IPS-18c (cell line): ENCODE measurements at regions not wholly inside any gene's neighbourhood (a gene's known extent, or its start where the extent isn't known, plus 50 kb on each side); places are given as distances from the start of the nearest gene placed in this dataset.

Experiments
- H3K4me3 ChIP-seq: 2 replicates; pipeline ENCODE4 v1.7.0; 2013; ENCODE audit warnings: low read depth, mild to moderate bottlenecking, low read length, moderate library complexity; ENCODE audit not compliant: insufficient read depth
- H3K9me3 ChIP-seq: one replicate; pipeline ENCODE4 v1.6.1; 2013; ENCODE audit warnings: mild to moderate bottlenecking, low read length, moderate library complexity; ENCODE audit not compliant: control insufficient read depth, insufficient read depth

DNA sequence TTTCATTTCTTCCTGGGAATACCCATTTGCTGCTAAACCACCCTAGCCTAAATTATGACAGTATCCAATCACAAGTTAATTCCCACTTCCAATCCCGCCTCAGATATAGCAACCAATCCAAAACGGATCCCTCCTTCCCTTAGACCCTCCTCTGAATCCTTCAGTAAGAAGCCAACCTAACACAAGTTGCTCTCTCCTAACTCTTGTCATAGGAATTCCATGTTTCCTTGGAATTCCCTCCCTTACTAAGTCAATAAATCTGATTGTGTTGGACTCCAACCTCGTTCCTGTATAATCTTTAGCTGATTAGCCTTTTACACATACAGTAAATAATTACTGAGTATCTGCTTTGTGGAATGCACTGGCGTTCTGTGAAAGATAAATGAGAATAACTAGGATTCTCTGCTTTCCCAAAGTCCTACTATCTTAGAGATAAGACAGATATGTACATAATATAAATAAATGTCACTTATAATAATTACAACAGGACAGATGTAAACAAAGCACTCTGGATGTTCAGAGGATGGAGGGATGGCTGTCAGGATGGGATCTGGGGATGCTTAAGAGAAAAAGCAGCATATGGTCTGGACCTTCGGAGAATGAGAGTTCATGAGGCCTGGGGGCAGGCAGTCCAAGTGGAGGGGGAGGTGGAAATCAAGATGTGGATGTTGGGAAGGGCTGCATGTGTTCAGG lies 185.8 kb upstream of the SOX5 start:
- no peak overlapping the region for H3K4me3 ChIP-seq
- H3K9me3 ChIP-seq, result no peaks in the 10 kb centered on the region

DNA sequence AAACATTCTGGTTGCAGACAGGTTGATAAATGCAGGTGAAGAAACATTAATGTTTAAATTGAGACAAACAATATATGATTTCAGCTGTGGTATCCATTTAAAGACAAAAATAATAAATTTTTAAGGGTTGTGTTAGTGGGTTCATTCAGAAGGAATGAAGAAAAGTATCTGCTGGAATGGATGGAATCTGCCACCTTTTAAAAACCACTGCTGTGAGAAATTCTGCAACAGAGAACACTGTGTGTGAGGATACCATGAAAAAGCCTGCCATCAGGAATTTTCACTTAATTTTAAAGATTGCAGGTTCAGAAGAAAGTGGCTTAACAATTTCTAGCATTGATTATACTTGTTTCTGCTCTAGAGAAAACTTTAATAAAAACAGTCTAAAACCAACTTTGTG lies 184.6 kb upstream of the SOX5 start:
- H3K9me3 ChIP-seq, result no peaks in the 10 kb centered on the region
- H3K4me3 ChIP-seq, result no peak overlapping the region

DNA sequence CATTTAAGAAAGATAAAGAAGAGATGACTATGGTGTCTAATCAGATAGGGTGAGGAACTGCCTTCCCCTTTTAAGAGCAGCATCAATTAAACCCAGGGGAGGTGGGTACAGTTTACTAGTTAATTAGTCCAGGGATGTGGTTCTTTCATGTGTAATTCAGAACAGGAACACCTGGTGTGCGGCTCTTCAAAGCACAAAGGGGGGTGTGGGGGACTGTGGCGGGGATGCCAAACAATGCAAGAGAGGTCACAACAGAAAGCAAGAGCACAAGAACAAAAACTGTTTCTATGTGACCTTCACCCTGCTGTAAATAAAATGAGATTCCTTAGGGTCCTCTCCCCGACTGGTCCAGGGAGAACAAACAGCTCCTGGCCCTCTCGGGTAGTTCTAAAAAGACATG lies 183.9 kb upstream of the SOX5 start:
- Histone ChIP-seq H3K4me3 (no peak overlapping the region), H3K9me3 (no peaks in the 10 kb centered on the region)

DNA sequence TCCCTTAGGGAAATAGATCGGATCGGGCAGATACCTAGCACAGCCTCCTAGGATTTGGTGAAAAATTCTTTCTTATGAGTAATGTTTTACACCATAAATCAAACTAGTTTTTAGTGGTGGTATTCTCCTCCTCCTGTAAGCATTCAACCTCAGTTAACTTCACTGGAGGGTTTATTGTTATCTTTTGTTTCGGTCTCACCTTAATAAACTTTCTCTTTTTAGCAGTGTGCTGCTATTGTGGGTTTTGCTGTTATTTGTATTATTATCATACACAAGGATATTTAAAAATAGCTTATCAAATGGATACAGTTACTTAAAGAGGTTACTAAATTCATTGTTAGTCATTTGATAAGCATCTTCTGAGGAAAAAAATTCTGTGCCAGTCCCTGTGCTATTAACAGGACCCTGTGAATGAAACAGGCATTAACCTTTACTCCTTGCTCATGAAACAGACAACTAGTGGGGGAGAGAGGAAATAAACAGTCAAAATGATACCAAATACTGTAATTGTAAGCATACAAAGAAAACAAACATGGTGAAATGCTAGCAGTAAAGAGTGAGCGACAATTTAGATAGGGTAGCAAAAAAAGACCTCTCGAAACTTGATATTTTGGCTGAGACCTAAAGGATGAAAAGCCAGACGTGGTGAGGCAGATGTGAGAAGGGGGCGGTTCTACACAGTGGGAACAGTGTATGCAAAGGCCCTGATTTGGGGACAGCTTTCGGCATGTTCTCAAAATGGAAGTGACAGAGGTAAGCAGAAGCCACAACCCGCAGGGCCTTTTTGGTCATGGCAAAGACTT lies 178.7 kb upstream of the SOX5 start:
- Histone ChIP-seq H3K4me3 (no peak overlapping the region), H3K9me3 (no peaks in the 10 kb centered on the region)

DNA sequence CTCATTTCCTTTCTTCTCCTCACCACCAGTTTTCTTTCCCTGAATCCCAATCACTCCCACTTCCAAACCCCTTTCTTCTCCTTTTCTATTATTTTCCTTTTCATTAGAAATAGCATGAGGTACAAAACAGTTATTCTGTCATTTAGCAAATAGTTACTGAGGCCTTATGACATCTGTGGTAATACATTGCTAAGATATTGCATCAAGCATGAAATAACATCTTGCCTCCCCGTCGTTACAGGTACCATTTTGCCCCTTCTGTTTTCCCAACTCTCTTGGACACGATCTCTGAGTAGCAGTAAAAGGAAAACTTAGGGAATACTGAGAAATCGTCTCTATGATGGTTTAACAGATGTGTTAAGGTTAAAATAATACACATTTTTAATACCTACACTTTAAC lies 175.8 kb upstream of the SOX5 start:
- Histone ChIP-seq H3K9me3 (no peaks in the 10 kb centered on the region), H3K4me3 (no peak overlapping the region)

DNA sequence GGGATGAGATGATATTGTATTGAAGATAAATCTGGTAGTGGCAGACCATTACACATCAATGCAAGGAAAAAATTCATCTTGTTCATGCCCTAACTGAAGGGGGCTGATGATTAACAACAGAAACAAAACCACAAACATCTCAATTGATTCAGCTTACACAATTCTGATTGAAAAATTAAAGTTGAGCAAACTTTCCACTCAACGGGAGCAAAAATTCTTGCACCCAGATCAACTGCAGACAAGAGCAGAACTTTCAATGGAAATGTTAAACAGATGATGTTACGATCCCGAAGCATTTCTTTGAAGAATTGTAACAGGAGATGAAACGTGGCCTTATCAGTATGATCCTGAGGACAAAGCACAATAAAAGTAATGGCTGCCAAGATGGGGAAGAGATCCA lies 172.4 kb upstream of the SOX5 start:
- H3K9me3 ChIP-seq, result no peaks in the 10 kb centered on the region
- H3K4me3 ChIP-seq, result no peak overlapping the region

DNA sequence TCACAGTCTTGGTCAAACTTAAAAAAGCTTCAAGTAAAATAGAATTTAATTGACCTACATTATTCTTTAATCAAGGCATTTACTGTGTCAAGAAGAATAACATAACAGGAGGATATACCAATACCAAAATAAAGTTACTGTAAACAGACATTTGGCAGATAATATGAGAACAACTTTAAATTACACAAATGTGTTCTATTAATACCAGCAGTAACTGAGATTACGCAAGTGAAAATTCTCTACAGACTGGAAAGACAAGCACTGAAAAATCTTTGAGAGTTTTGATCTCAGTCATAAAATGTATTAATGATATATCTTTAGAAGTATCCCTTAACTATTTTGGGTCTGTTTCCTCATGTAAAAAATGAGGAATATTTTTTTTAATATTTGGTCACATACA lies 169.2 kb upstream of the SOX5 start:
- Histone ChIP-seq H3K9me3 (no peaks in the 10 kb centered on the region), H3K4me3 (no peak overlapping the region)

DNA sequence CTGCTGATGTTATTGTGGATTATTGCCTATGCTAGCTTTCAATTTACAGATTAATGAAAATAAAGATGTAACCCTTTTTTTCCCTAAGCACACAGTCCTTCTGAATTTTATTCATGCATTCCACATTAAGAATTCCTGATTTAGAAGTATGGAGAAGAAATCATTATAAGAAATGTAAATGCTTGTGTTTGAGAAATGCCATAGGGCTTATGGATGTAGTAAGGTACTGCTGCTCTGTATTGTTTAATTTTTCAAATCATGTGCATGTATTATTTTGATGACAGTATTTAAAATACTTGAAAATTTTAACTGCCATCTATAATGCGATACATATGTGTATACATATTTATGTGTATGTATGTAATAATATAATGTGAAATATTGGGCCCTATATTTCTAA lies 167.1 kb upstream of the SOX5 start:
- H3K9me3 ChIP-seq, result no peaks in the 10 kb centered on the region

DNA sequence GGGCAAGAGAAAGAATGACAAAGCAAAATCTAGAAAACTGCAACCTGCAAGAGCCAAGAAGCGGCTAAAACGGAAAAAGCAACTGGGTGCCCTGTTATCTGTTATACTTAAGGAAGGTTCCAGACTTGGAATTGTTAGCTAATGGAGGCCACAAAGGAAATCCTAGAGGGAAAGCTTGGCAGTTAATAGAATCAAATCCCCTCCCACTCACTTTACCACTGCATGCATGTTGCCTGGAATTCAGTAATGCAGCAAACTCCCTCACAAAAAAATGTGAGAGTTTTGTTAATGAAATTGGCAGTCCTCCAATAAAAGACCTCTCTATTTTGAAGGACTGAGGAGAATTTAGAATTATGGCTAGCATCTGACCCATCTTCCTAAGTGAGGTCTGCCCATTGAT lies 164.2 kb upstream of the SOX5 start:
- no peak overlapping the region for H3K4me3 ChIP-seq

More for the DNA sequence above, 167.1 kb upstream of the SOX5 start:
- no peak overlapping the region for H3K4me3 ChIP-seq

DNA sequence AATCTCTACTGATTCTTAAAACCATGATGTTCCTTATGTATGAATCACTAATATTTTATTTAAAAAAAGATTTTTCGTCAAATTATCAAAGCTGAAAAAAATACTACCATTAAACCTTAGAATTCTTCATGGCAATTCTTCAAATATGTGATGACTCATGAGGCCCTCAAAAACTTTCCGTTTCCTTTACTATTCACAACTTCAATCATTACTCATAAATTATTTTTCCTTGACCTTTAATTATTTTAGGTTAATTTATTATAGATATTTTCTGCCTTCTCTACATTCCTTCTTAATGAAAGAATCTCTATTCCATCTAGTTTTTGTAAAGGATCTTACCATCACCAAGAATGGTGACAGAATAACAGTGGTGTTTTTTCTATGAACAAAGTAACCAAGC lies 162.1 kb upstream of the SOX5 start:
- H3K9me3 ChIP-seq, result no peaks in the 10 kb centered on the region
- no peak overlapping the region for H3K4me3 ChIP-seq

More for the DNA sequence above, 164.2 kb upstream of the SOX5 start:
- H3K9me3 ChIP-seq, result no peaks in the 10 kb centered on the region

DNA sequence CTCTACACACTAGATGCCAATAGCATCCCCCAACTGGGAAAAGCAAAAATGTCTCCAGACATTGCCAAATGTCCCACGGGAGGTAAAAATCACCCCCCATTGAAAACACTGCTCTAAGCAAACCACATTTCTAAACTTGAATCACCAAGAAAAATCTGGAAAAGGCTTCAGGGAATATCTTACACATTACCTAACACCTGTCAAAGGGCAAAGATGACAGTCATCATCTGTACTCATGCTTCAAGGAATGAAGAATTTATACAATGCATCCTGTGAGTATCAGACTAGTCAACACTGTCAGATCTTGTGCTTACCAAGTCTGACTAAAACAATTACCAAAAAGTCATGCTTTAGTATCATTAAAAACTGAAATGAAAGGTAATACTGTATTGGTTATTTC lies 161.6 kb upstream of the SOX5 start:
- no peak overlapping the region for H3K4me3 ChIP-seq
- H3K9me3 ChIP-seq, result no peaks in the 10 kb centered on the region

DNA sequence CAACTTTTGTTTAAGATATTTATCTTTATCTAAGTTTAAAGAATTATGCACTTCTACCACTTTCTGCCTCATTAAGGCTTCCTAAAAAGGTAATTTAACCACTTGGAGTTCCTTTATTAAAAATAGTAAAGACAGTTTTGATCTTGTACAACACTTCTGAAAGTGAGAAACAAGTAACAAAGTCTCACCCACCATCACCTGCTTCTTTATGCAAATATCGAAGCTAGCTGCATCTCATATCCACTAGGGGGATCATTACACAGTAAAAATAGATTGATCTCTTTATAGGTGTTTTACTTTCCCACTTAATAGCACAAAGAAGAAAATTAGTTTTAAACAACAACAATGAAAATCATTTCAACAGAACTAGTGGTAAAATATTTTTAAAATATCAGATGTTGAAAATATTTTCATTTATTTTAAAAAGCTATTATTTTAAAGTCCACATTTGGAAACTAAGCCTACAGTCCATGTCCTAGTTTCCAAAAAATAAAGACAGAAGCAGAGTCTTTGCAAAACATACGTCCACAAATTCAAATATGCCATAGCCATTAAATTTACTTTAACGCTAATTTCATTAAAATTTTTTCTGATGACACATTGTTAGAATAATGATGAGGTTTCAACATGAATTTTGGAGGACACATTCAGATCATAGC lies 160.0 kb upstream of the SOX5 start:
- Histone ChIP-seq H3K4me3 (no peak overlapping the region), H3K9me3 (no peaks in the 10 kb centered on the region)

DNA sequence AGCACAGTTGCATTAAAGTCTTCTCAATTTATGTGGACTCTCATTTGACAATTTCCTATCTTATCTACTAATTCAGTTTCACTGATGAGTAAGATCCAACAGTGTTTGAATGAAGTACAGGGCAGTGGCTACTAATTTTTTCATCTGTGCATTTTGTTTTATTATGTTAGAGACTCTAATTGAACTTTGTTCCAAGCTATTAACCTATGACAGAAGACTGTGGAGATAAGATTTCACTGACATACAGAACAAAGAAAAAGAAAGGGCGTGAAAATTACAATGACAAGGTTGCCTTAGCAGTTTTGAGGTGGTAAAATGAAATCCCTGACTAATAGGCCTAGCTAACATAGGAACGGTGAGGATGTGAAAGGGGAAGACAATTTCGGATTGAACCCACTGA lies 153.2 kb upstream of the SOX5 start:
- no peaks in the 10 kb centered on the region for H3K9me3 ChIP-seq
- H3K4me3 ChIP-seq, result no peak overlapping the region

DNA sequence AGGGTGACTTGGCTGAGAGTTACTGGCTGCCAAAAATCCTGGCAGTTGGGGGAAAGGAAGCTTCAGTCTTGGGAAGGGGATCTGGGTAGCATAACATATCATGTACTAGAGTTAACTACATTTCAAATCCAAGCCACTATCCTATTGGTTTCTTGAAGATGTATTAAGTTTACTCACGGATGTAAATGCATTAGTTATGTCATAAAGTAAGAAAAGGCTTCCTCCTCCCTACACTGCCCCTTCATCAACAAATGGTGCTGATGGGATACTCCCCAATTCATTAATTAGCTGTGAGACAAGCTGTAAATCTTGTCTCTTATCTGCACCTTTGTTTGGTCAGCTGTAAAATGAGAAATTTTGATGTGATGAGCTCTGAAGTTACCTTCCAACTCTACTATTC lies 150.1 kb upstream of the SOX5 start:
- H3K9me3 ChIP-seq, result no peaks in the 10 kb centered on the region
- H3K4me3 ChIP-seq, result no peak overlapping the region

DNA sequence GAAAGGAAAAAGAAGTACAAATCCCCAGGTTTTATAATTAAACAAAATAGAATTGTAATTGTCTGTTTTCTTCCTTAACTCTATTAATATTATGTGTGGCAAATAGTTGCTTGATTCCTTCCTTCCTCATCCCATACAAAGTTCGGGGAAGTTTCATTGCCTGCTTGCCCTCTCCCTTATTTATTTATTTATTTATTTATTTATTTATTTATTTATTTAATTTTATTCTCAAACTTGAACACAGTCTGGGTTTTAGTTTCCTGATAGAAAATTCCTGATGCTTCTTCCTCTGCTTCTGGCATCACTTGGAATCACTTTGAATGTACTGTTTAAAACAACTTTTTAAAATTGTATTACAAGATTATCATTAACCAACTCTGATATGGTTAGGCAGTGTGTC lies 145.8 kb upstream of the SOX5 start:
- H3K9me3 ChIP-seq, result no peaks in the 10 kb centered on the region
- no peak overlapping the region for H3K4me3 ChIP-seq

DNA sequence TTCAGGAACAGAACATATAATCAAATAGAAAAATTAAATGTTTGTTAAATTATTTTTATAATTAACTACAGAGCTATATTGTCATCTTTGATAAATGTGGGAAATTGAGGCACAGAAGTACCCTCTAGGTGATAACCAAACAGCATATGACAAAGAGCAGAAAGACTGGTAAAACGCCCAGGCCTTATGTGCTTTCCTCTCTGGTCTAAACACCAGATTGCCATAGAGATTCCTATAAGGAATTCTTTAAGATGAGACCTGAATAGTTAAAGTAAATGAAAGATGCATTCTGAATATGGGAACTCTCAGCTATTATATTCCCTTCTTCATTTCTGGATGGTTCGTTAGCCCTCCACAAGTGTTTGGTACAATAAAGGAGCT lies 140.0 kb upstream of the SOX5 start:
- Histone ChIP-seq H3K9me3 (no peaks in the 10 kb centered on the region), H3K4me3 (no peak overlapping the region)

DNA sequence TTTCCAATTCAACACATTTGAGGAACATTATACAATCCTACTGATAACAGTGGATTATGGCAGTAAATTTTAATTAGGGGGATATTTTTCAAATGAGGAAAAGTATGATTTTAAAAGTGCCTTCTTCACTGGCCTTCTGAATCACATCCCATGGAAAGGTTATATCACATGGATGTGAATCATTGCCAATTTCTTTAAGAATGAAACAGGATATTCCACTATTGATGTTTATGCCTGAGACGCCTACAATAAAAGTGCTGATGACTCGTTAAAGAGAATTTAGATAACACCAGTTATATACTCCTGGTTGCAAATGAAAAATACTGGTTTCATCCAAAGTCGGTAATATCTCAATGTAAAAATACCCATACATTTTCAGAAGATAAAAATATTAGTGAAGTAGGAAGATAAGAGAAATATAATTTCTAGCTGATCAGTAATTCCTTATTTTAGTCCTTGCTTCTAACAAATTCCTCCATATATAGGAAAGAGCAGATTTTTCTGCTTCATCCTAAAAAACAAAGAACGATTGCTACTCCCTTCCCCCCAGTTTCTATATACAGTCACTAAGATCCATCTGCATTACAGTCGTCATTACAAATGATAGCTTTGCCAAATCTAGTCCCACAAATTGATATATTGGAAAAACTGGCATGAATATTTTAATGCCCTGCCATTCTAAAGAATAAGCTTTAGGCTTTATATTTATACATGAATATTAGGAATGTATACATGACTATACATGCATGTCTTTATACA lies 139.5 kb upstream of the SOX5 start:
- H3K9me3 ChIP-seq, result no peaks in the 10 kb centered on the region

DNA sequence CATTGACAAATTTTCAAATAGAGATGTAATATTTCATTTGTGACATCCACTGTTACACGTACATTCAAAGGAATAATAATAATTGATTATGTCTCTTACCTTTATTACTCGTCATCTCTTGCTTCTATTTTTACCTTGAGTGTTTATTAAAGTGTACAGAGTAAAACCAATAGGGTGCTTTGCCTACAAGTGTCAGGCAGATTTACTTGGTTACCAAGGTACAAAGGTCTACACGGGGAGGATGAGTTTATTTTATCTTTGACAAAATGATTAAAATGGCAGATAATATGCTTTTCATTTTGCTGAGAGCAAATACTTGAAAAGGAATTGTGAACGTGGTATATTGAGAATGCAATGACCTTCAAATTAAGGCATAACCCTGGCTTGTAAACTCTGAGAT lies 137.8 kb upstream of the SOX5 start:
- H3K9me3 ChIP-seq, result no peaks in the 10 kb centered on the region
- no peak overlapping the region for H3K4me3 ChIP-seq

More for the DNA sequence above, 139.5 kb upstream of the SOX5 start:
- no peak overlapping the region for H3K4me3 ChIP-seq
